ENCODE measurements at regions not wholly inside any gene's neighbourhood (a gene's known extent, or its start where the extent isn't known, plus 50 kb on each side); places are given as distances from the start of the nearest gene placed in this dataset.
"Not testable (repeated sequence)": the region's sequence is repeated elsewhere in the genome, so short reads cannot be mapped to it uniquely, and the experiment has no call there.

DNA sequence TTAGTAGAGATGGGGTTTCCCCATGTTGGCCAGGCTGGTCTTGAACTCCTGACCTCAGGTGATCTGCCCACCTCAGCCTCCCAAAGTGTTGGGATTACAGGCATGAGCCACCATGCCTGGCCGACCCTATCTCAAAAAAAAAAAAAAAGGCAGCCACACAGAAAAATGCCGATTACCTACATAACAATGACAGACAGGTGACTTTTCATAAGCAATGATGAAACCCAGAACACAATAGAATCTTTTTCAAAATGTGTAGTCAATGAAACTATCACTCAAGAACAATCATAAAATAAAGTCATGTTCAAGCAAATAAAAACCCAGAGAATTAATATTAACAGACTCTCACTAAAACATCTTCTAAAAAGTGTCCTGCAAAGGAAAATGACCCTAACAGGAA is 135.6 kb upstream of the MVB12B start:
- not testable (repeated sequence) for DNase-seq

DNA sequence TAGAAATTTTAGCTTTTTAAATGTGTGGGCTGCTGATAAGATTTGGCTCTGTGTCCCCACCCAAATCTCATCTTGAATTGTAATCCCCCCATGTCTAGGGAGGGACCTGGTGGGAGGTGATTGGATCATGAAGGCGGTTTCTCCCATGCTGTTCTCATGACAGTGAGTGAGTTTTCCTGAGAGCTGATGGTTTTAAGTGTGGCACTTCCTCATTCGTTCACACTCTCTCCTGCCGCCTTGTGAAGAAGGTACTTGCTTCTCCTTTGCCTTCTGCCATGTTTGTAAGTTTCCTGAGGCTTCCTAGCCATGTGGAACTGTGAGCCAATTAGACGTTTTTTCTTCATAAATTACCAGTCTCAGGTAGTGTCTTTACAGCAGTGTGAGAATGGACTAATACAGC is 127.8 kb upstream of the MVB12B start:
- no peak for DNase-seq

DNA sequence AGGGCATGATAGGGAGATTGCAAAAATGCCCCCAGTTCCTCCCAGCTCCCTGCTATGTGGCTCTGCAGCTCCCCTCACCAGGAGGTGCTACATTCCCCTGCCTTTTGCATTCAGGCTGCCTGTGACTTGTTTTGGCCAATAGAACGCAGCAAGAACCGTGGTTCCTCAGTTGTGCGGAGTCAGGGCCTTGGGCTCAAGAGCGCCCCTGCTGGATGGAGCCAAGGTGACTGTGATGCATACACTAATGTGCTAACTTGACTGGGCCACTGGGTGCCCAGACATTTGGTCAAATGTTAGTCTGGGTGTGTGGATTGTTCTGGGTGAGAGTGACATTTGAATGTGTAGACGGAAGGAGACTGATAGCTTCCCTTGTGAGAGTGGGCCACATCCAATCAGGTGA is 123.3 kb upstream of the MVB12B start:
- DNase-seq = no peak

DNA sequence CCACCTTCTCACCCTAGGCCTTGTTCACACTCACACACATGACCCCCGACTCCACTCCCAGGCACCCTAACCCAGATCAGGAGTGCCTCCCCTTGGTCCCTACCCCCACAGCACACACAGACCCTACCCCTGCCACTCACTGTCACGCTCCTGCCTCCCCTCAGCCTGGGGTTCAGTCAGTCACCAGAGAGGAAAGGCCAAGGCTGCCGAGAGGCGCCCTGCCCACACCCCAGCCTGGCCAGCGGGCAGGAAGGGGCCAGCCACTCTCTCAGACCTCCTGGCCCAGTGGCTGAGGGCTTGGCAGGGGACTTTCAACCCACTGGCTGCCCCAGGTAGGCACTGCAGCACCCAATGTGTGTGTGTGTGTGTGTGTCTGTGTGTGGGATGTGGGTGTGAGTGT is 122.4 kb upstream of the MVB12B start:
- no peak for DNase-seq

DNA sequence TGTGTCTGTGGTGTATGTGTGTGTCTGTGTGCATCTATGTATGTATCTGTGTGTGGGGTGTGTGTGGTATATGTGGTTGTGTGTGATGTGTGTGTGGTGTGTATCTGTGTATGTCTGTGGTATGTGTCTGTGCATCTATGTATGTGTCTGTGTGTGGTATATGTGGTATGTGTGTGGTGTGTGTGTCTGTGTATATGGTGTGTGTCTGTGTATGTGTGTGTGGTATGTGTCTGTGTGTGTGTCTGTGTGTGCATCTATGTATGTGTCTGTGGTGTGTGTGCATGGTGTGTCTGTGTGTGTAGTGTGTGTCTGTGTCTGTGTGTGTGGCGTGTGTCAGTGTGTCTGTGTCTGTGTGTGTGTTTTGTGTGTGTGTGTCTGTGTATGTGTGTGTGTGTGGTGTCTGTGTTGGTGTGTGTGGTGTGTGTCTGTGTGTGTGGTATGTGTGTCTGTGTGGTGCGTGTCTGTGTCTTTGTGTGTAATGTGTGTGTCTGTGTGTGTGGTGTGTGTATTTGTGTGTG is 121.9 kb upstream of the MVB12B start:
- no peak for DNase-seq

DNA sequence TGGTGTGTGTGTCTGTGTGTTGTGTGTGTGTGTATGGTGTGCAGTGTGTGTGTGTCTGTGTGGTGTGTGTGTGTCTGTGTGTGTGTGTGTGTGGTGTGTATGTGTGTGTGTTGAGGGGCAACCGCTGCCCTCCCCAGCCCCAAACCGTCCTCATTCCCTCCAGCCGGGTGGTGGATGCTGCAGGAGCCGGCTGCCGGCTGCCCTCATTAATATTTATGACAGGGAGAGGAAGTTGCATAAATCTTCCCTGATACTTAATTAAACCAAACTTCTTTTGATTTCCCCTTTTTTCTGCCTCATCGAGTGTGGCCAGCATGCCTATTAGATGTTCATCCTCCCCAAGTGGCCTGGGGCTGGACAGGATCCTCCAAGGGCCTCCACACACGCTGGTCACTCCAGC is 121.4 kb upstream of the MVB12B start:
- no peak for DNase-seq

DNA sequence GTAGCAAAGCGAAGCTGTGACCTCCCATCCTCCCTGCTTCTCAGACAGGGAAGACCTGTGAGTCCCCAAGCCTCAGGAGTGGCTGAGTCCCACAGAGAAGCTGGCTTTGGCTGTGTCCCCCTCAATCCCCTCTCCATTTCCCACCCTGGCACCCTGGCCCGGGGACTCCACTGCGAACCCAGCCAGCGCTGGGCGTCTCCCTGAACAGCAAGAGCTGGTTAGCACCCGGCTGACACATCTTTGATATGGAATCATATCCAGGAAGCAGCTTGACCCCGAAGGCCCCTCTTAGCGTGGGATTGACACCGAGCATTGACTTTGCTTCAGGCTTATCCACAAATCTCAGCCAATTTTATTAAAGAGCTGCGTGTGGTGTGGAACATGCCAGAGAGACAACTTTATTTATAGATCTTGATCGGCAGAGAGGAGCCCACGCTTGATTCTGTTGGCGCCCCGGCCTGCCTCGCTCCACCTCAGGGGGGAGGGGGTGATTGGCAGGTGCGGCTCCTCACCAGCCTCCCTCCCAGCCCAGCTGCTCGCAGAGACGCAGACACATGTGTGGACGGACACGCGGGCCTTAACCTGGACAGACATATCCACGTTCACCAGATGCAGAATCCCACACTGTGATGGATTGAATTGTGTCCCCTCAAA is 120.7 kb upstream of the MVB12B start:
- no peak for DNase-seq

DNA sequence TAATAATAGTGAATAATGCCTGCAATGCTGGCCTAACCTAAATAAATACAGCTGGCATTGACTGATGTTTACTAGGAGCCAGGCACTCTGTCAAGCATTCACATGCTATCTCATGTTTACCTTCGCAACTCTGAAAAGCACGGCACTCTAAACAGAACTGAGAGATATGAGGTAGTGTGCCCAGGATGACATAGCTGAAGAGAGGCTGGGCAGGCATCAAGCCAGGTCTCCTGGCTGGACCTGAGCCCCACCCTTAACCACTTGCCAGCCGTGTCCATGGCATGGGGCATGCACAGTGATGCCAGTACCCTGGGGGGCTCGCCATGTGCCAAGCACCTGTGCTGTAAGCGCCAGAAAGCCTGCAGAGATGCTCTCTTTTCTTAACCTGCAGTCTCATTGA is 119.4 kb upstream of the MVB12B start:
- DNase-seq = no peak

DNA sequence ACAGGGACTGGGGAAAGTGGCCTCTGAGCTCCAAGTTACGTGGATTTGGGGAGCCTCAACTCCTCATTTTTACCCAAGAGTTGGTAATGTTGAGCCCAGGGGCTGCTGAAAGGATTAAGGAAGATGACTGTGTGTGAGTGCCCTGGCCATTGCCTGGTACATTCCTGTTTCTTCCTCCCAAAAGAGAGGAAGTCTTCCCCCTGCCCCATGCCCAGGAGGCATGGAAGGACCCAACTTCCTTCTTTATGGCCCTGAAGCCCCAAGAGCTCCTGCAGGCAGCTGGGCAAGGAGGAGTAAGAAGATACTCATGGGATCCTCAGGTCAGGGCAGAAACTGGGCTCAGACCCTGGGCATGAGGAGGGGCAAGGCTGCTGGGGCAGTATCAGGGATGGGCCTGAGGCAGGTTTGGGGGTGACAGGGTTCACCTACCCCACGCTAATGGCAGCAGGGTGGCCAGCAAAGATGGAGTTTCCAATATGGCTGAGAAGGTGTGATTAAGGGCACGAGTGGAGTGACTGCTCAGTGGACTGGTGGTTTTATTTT is 118.3 kb upstream of the MVB12B start:
- DNase-seq = no peak

DNA sequence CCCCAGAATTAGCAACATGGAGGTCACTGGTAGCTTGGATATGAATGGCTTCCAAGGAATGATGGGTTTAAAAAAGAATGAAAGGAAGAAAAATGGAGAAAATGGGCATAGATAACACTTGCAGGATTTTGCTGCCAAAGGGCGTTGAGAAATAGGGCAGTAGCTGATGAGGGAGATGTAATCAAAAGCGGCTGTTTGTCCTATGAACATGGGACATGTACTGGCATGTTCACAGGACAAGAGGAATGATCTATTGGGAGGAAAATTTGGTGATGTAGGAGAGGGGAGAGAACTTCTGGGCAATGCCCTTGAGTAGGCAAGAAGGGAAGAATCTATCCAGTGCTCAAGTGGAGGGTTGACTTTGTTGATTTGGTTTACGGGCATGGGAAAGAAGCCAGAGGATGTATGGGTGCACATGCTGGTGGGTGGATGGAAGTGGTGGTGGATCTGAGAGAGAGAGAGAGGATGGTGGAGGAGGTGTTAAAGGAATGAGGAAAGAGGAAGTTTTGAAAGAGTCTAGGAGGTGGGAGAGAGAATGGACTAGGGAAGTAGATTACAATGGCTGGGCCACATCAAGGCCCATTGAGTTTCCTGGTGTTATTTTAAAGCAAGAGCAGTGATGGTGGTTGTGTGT is 115.1 kb upstream of the MVB12B start:
- DNase-seq = no peak

DNA sequence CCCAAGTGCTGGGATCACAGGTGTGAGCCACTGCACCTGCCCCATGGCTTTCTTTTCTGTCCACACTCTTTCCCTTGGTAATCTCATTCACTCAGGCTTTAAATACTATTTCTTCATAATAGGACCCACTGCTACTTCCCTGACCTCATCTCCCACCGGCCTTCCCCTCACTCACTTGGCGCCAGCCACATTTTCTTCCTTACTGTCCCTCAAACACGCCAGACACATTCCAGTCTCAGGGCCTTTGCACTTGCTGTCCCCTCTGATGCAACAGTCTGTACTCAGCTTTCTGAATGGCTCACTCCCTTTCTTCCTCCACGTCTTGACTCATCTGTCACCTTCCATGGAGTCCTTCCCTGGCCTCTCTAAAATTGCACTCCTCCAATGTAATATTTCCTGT is 111.1 kb upstream of the MVB12B start:
- DNase-seq = no peak

DNA sequence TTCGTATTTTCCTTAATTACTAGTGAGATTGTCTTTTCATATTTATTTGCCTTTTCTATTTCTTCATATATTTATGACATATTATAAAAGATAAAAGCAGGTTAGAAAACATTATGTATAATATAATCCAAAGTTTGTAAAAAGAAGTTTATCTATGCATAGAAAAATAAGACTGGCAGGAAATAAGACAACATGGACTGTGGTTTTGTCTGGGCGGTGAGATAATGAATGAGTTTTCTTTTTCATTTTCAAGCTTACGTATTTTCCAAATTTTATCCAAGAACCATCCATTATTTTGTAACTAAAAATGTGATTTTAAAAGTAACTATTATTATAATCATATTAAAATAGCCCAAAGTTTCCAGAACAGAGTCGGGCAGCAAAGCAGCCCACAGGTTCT is 109.8 kb upstream of the MVB12B start:
- no peak for DNase-seq

DNA sequence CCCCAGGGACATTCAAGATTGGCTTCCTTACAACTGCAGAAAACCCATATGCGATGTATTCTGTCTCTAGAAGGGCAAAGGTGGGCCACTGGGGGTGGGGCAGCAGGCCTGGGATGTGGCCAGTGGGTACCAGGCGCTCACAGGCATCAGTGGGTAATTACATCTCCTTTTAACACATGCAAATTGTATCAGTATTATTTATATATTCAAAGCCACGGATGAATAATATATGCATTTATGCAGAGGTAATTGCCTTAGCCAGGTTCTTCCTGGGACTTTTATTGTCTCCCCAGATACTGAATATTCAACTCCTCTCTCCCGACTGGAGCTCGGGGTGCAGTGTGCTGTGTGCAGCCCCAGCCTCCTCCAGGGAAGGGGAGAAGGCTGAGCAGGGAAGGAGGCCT is 109.4 kb upstream of the MVB12B start:
- DNase-seq = no peak

DNA sequence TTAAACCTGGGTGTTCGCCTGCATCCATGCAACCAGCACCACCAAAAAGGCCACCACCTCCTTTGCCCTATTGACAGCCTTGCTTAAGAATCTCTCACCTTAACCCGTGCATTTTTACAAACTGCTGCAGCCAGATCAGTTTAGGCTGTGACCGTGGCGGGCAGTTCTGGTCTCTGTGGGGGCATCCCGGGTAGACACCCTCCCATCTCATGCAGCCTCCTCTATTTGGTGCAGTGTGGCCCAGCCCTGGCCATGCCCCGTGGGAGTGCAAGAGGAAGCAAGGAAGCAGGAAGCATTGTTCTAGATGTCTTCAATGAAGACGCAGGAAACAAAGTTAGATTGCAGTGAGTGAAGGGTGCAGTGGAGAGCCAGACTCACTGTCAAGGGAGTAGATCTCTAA is 108.8 kb upstream of the MVB12B start:
- no peak for DNase-seq

DNA sequence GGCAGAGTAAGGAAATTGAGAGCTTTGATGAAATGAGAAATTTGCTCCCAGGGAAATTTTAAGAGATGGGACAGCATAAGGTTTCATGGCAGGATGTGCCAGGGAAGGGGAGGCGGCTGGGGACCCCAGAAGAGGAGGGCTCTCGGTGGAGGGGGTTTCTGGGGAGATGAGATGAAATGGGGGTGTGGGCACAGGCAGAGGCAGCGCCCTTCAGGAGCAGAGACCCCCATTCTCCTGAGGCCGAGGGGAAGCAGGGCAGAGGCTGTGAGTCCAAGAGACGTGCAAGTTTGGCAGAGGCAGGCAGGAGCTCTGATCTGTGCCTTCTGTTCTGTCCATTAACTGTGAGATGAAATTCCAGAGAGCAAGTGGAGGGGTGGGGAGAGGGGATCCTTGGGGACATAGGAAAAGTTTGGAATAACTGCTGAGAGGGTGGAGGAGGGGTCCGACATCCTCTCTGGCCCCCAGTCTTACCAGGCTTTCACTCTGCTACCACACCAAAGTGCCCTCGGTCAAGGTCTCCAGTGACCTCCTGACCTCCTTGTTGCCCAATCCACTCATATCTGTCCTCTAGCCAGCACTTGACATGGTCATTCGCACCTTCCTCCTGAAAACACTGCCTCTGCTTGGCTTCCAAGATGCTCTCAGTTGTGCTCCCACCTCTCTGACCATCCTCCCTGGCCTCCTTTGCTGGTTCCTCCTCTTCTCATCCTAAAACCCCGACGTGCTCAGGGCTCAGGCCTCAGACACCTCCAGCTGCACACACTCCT is 108.1 kb upstream of the MVB12B start:
- no peak for DNase-seq

DNA sequence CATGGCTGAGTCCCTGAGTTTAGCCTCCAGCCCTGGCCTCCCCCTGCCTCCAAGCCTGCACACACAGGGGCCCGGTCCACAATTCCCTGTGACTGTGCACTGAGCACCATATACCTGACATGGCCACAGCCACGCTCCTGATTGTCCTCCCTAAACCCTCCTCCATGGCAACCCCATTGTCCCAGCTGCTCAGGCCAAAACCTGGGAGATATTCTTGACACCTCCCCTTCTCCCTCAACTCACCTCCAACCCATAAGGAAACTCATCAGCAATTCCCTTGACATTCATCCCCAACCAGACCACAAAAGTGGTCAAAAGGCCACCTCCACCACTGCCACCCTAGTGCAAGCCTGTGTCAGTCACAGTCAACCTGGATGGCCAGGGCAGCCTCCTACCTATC is 107.5 kb upstream of the MVB12B start:
- DNase-seq = no peak

DNA sequence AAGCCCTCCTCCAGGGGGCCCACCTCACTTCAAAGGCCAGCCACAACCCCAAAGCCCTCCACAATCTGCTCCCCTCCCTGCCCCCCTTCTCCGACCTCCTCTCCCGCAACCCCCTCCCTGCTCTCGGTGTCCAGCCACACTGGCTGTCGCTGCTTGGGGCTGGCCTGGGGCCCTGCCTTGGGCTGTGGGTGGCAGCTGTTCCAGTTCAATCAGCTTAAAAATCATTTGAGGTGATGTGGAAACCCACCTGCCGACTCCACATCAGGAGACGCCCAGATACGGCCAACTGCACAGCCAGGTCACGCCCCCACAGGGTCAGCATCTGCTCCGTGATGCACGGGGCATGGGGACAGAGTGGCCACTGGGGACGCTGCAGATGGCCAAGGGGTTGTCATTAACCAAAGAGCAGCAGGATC is 107.0 kb upstream of the MVB12B start:
- DNase-seq = no peak

DNA sequence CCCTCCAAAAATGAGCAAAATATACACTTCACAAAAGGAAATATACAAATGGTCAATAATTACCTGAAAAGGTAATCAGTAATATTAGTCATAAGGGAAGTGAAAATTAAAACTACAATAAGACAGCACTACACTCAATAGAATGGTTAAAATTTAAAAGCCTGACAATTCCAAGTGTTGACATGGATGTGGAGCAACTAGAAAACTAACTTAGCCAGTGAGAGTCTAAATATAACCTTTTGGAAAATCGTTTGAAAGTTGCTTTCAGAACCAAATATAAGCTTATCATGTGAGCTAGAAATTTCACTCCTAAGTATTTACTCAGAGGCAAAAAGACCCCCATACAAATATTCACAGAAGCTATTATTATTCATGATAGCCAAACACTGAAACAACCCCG is 105.1 kb upstream of the MVB12B start:
- DNase-seq = no peak

DNA sequence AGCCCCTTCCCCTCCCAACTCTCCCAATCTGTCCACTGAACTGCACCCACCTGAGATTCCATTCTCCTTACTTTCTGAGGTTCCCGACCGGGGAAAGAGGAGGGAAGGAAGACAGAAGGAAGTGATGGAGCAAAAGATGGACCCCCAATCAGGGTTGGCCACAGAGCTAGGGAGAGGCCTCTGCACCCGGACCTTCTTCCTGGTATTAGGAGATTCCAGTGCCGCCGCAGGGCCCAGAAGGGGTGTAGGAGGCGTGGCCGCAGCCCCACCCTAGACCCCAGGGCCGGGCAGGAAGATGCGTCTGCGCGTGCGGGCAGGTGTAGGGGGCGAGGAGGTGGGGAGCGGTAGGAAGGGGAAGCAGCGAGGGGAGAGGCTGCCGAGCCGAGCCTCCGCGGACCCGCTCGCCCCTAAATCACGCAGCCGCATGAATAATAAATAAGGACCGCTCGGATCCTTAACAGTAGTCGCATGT is 104.2 kb upstream of the MVB12B start:
- DNase-seq = no peak

DNA sequence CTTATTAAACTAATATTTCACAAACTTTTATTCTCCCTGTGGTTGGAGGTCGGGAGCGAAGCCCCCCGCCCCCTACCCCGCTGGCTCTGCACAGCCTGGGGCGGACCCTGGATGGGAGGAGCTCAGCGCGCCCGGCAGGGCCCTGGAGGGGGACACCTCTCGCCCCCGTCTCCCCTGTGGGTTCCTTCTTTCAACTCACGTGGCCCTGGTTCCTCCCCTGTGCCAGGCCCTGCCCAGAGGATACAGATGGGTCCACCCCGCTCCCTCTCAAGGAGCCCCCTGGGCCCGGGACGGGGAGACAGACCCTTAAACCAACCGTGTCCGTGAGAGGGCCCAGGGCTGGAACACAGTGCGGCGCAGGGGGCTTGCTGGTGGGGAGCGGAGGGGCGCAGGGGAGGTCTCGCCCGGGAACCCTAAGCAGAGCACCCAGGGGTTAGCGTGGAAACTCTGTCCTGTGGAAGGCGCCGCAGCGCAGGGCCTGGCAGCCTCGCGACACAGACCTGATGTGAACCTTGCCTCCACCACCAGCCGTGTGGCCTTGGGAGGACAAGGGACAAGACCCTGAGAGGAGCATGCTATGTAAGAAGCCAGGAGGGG is 103.7 kb upstream of the MVB12B start:
- no peak for DNase-seq

DNA sequence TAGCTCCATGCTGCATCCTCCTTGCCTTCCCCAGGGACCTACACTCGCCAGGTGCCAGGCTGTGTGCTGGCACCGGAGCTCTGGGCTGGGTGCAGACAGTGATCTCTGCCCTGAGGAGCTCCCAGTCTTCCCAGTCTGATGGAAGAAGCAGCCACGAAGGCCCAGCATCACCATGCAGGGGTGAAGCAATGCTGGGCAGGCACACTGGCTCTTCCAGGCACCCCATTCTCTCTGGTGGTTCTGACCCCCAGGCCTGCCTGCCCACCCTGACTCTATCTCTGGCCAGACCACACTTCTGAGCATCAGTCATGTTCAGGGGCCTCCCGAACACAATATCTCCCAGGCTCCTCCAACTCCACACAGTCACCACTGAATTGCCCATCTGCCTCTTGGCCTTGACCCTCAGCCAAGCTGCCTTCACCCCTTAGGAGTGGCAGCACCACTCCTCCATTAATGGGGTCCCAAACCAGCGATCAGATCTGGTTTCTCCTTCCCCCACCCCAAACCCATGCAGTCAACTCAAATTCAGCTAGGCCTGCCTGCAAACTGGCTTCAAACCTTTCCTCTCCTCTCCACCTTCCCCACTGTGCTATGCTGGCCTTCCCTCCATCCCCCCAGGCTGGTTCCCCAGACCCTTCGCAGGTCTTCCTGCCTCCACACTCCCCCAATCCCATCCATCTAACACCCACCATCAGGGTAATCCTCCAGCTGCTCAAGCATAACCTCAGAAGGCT is 102.7 kb upstream of the MVB12B start:
- no peak for DNase-seq

Measured in COR-L47 (cell line).